ENCODE measurements at regions not wholly inside any gene's neighbourhood (a gene's known extent, or its start where the extent isn't known, plus 50 kb on each side); places are given as distances from the start of the nearest gene placed in this dataset.

- Histone ChIP-seq H3K27ac (no peak overlapping the region), H3K36me3 (no peaks in the 10 kb centered on the region), H3K4me3 (no peak overlapping the region), H3K27me3 (no peaks in the 10 kb centered on the region), H3K4me1 (no peaks in the 10 kb centered on the region), H3K9me3 (no peaks in the 10 kb centered on the region)
- intact Hi-C loops (cut with DNase I; ENCODE audit: low total_unique reads), result no loop called here
- in situ Hi-C loops (cut with MboI; ENCODE audit: low pct_ligation_motif_present in 1 of 4, low pct_unique_long_range_greater_than_20kb in 1 of 4, low sequenced_read_pairs in 3 of 4), result no loop called here
- no peak for DNase-seq
- 68 to 80% methylated on average over 1 to 3 of the region's 3 CpGs for WGBS, 2 donors (ENCODE audit: low coverage in 1 of 2)
- no peak for TF ChIP-seq CTCF (IDR thresholded peaks at IDR 0.05)
- TF ChIP-seq POLR2AphosphoS5 (IDR thresholded peaks at IDR 0.05), result no peak
- TF ChIP-seq POLR2A (IDR thresholded peaks at IDR 0.05), result no peak
- no peak for TF ChIP-seq EP300 (IDR thresholded peaks at IDR 0.05; ENCODE audit: low read depth)
Observed at GRCh38 chr9:2524601-2525000, 97.0 kb upstream of the VLDLR start.

GRCh38 chr9:2525147-2525546 lies 96.4 kb upstream of the VLDLR start:
- no peak for DNase-seq
- no peak overlapping the region for H3K27ac ChIP-seq
- H3K27me3 ChIP-seq, result no peaks in the 10 kb centered on the region
- intact Hi-C loops (cut with DNase I; ENCODE audit: low total_unique reads), result no loop called here
- in situ Hi-C loops (cut with MboI; ENCODE audit: low pct_ligation_motif_present in 1 of 4, low pct_unique_long_range_greater_than_20kb in 1 of 4, low sequenced_read_pairs in 3 of 4), result no loop called here
- H3K4me1 ChIP-seq, result no peaks in the 10 kb centered on the region
- TF ChIP-seq POLR2A (IDR thresholded peaks at IDR 0.05) (no peak), POLR2AphosphoS5 (IDR thresholded peaks at IDR 0.05) (no peak), CTCF (IDR thresholded peaks at IDR 0.05) (no peak), EP300 (IDR thresholded peaks at IDR 0.05; ENCODE audit: low read depth) (no peak)
- H3K4me3 ChIP-seq, result no peak overlapping the region
- H3K9me3 ChIP-seq, result no peaks in the 10 kb centered on the region
- 74 to 87% methylated on average over 2 of the region's 2 CpGs for WGBS, 2 donors (ENCODE audit: low coverage in 1 of 2)
- no peaks in the 10 kb centered on the region for H3K36me3 ChIP-seq

GRCh38 chr9:2526071-2526828 lies 95.3 kb upstream of the VLDLR start:
- Histone ChIP-seq H3K27me3 (no peaks in the 10 kb centered on the region), H3K36me3 (no peaks in the 10 kb centered on the region), H3K4me3 (no peak overlapping the region), H3K27ac (no peak overlapping the region), H3K4me1 (no peaks in the 10 kb centered on the region), H3K9me3 (no peaks in the 10 kb centered on the region)
- WGBS, 2 donors (ENCODE audit: low coverage in 1 of 2), result 61 to 80% methylated on average over 2 of the region's 2 CpGs
- no peak for DNase-seq
- no peak for TF ChIP-seq CTCF (IDR thresholded peaks at IDR 0.05)
- TF ChIP-seq EP300 (IDR thresholded peaks at IDR 0.05; ENCODE audit: low read depth), result no peak
- TF ChIP-seq POLR2AphosphoS5 (IDR thresholded peaks at IDR 0.05), result no peak
- TF ChIP-seq POLR2A (IDR thresholded peaks at IDR 0.05), result no peak
- in situ Hi-C loops (cut with MboI; ENCODE audit: low pct_ligation_motif_present in 1 of 4, low pct_unique_long_range_greater_than_20kb in 1 of 4, low sequenced_read_pairs in 3 of 4) (no loop called here), intact Hi-C loops (cut with DNase I; ENCODE audit: low total_unique reads) (no loop called here)

GRCh38 chr9:2531481-2531880 lies 90.1 kb upstream of the VLDLR start:
- in situ Hi-C loops (cut with MboI; ENCODE audit: low pct_ligation_motif_present in 1 of 4, low pct_unique_long_range_greater_than_20kb in 1 of 4, low sequenced_read_pairs in 3 of 4), result no loop called here
- no peaks in the 10 kb centered on the region for H3K36me3 ChIP-seq
- TF ChIP-seq POLR2AphosphoS5 (IDR thresholded peaks at IDR 0.05), result no peak
- TF ChIP-seq POLR2A (IDR thresholded peaks at IDR 0.05), result no peak
- TF ChIP-seq EP300 (IDR thresholded peaks at IDR 0.05; ENCODE audit: low read depth), result no peak
- TF ChIP-seq CTCF (IDR thresholded peaks at IDR 0.05), result no peak
- no peak for DNase-seq
- H3K4me3 ChIP-seq, result no peak overlapping the region
- no peaks in the 10 kb centered on the region for H3K27me3 ChIP-seq
- no peak overlapping the region for H3K27ac ChIP-seq
- H3K4me1 ChIP-seq, result no peaks in the 10 kb centered on the region
- intact Hi-C loops (cut with DNase I; ENCODE audit: low total_unique reads), result no loop called here
- 70 to 83% methylated on average over 4 of the region's 4 CpGs for WGBS, 2 donors (ENCODE audit: low coverage in 1 of 2)
- H3K9me3 ChIP-seq, result no peaks in the 10 kb centered on the region

All from transverse colon (tissue), 4 donors.